ENCODE measurements at regions not wholly inside any gene's neighbourhood (a gene's known extent, or its start where the extent isn't known, plus 50 kb on each side); places are given as distances from the start of the nearest gene placed in this dataset.
"Not testable (repeated sequence)": the region's sequence is repeated elsewhere in the genome, so short reads cannot be mapped to it uniquely, and the experiment has no call there.

DNA sequence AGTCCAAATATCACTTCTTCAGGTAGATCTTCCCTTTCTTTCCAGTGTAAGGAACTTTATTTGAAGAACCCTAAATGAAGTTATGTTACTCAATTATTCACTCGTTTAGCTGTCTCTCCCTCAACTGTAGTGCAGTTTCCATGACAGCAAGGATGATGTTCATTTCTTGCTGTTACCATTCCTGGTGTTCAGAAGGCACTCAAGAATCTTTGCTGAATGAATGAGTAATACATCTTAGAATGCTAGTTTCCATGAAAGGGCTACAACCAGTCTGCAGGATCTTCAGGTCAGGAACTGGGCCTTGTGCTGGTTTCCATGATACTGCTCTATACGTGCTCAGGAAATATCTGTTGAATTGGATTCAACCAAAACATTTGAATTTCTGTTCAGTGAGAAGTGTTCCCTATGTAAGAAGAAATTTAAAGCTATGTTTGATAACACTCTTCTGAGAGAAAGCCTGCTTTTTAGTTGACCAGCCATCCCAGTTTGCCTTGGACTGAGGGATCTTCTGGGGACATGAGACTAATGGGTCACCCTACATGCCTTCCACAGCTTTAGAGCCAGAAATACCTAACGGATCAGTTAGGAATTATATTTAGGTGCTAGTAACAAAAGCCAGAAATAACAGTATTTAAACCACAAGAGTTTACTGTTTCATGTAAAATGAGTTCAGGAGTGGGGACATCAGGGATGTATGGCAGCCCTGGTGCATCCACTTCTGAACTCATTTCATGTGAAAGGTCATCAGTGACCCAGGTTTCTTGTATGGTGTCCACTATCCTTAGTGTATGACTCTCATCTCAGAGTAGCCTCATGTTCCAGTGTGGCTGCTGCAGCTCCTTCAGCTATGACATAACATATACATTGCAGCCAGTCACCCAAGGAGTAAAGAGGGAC lies 500.1 kb upstream of the SGCD start:
- Histone ChIP-seq H3K36me3 (ENCODE audit: insufficient read depth, low read length) (no peaks in the 10 kb centered on the region), H3K4me1 (ENCODE audit: insufficient read depth, low read length) (no peaks in the 10 kb centered on the region), H4K20me1 (ENCODE audit: insufficient read depth, low read length) (no peaks in the 10 kb centered on the region), H3K9me3 (ENCODE audit: insufficient read depth, low read length, severe bottlenecking) (no peaks in the 10 kb centered on the region), H3K4me3 (ENCODE audit: low read depth in 1 of 2, low read length in 2 of 2) (no peak overlapping the region), H3K27ac (ENCODE audit: low read length) (no peak overlapping the region), H3K9ac (ENCODE audit: low read depth, low read length) (no peak overlapping the region), H3K4me2 (ENCODE audit: insufficient read depth, low read length) (no peak overlapping the region), H3K27me3 (ENCODE audit: insufficient read depth, low read length, poor library complexity) (no peaks in the 10 kb centered on the region), H2AFZ (ENCODE audit: low read depth, low read length) (no peak overlapping the region), H3K79me2 (ENCODE audit: insufficient read depth, low read length) (no peaks in the 10 kb centered on the region)
- TF ChIP-seq EZH2 (IDR thresholded peaks at IDR 0.05; ENCODE audit: borderline replicate concordance, low read depth, low read length, severe bottlenecking) (no peak), CTCF (IDR thresholded peaks at IDR 0.05; ENCODE audit: borderline replicate concordance, extremely low read depth, low read length, poor library complexity, severe bottlenecking) (no peak)
- ATAC-seq (ENCODE audit: insufficient read depth, low read depth) (no peak), DNase-seq (no peak)

DNA sequence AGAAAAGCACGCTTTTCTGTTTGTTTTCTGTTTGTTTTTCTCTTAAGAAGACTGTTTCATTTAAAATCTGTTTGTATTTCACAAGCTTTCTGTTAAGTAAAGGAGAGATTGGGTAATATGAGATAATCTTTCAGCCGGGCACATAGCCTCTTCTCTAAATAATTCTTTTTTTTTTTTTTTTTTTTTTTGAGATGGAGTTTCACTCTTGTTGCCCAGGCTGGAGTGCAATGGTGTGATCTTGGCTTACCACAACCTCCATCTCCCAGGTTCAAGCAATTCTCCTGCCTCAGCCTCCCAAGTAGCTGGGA lies 499.5 kb upstream of the SGCD start:
- not testable (repeated sequence) for H3K27ac ChIP-seq (ENCODE audit: low read length); H3K4me2 ChIP-seq (ENCODE audit: insufficient read depth, low read length); ATAC-seq (ENCODE audit: insufficient read depth, low read depth); DNase-seq; H3K79me2 ChIP-seq (ENCODE audit: insufficient read depth, low read length); H4K20me1 ChIP-seq (ENCODE audit: insufficient read depth, low read length); H3K27me3 ChIP-seq (ENCODE audit: insufficient read depth, low read length, poor library complexity); H2AFZ ChIP-seq (ENCODE audit: low read depth, low read length); H3K9me3 ChIP-seq (ENCODE audit: insufficient read depth, low read length, severe bottlenecking); H3K36me3 ChIP-seq (ENCODE audit: insufficient read depth, low read length); H3K9ac ChIP-seq (ENCODE audit: low read depth, low read length); H3K4me1 ChIP-seq (ENCODE audit: insufficient read depth, low read length); H3K4me3 ChIP-seq (ENCODE audit: low read depth in 1 of 2, low read length in 2 of 2)

GRCh38 chr5:155827949-155828348 lies 499.0 kb upstream of the SGCD start:
- Histone ChIP-seq H3K79me2 (ENCODE audit: insufficient read depth, low read length) (no peaks in the 10 kb centered on the region), H3K4me3 (ENCODE audit: low read depth in 1 of 2, low read length in 2 of 2) (no peak overlapping the region), H3K27ac (ENCODE audit: low read length) (no peak overlapping the region), H3K4me1 (ENCODE audit: insufficient read depth, low read length) (no peaks in the 10 kb centered on the region), H3K36me3 (ENCODE audit: insufficient read depth, low read length) (no peaks in the 10 kb centered on the region), H2AFZ (ENCODE audit: low read depth, low read length) (no peak overlapping the region), H3K9ac (ENCODE audit: low read depth, low read length) (no peak overlapping the region), H4K20me1 (ENCODE audit: insufficient read depth, low read length) (no peaks in the 10 kb centered on the region), H3K9me3 (ENCODE audit: insufficient read depth, low read length, severe bottlenecking) (no peaks in the 10 kb centered on the region), H3K4me2 (ENCODE audit: insufficient read depth, low read length) (no peak overlapping the region), H3K27me3 (ENCODE audit: insufficient read depth, low read length, poor library complexity) (no peaks in the 10 kb centered on the region)
- DNase-seq (no peak), ATAC-seq (ENCODE audit: insufficient read depth, low read depth) (no peak)
- TF ChIP-seq EZH2 (IDR thresholded peaks at IDR 0.05; ENCODE audit: borderline replicate concordance, low read depth, low read length, severe bottlenecking) = no peak
- TF ChIP-seq CTCF (IDR thresholded peaks at IDR 0.05; ENCODE audit: borderline replicate concordance, extremely low read depth, low read length, poor library complexity, severe bottlenecking) = no peak

- Histone ChIP-seq H3K4me2 (ENCODE audit: insufficient read depth, low read length) (no peak overlapping the region), H2AFZ (ENCODE audit: low read depth, low read length) (no peak overlapping the region), H3K27ac (ENCODE audit: low read length) (no peak overlapping the region), H4K20me1 (ENCODE audit: insufficient read depth, low read length) (no peaks in the 10 kb centered on the region), H3K27me3 (ENCODE audit: insufficient read depth, low read length, poor library complexity) (no peaks in the 10 kb centered on the region), H3K4me3 (ENCODE audit: low read depth in 1 of 2, low read length in 2 of 2) (no peak overlapping the region), H3K79me2 (ENCODE audit: insufficient read depth, low read length) (no peaks in the 10 kb centered on the region), H3K9ac (ENCODE audit: low read depth, low read length) (no peak overlapping the region), H3K36me3 (ENCODE audit: insufficient read depth, low read length) (no peaks in the 10 kb centered on the region), H3K4me1 (ENCODE audit: insufficient read depth, low read length) (no peaks in the 10 kb centered on the region), H3K9me3 (ENCODE audit: insufficient read depth, low read length, severe bottlenecking) (no peaks in the 10 kb centered on the region)
- no peak for DNase-seq
- ATAC-seq (ENCODE audit: insufficient read depth, low read depth) = no peak
- no peak for TF ChIP-seq CTCF (IDR thresholded peaks at IDR 0.05; ENCODE audit: borderline replicate concordance, extremely low read depth, low read length, poor library complexity, severe bottlenecking)
- no peak for TF ChIP-seq EZH2 (IDR thresholded peaks at IDR 0.05; ENCODE audit: borderline replicate concordance, low read depth, low read length, severe bottlenecking)
These were observed 495.5 kb upstream of the SGCD start for GRCh38 chr5:155831491-155831890.

Measured in DND-41 (cell line).